Hypothalamus (tissue), 51 donors: ENCODE measurements at regions not wholly inside any gene's neighbourhood (a gene's known extent, or its start where the extent isn't known, plus 50 kb on each side); places are given as distances from the start of the nearest gene placed in this dataset.
"Not testable (repeated sequence)": the region's sequence is repeated elsewhere in the genome, so short reads cannot be mapped to it uniquely, and the experiment has no call there.

Experiments used
- DNase-seq, 51 donors: peaks; one replicate each; lab custom pipeline; 2025; lab: John Stamatoyannopoulos, UW

DNA sequence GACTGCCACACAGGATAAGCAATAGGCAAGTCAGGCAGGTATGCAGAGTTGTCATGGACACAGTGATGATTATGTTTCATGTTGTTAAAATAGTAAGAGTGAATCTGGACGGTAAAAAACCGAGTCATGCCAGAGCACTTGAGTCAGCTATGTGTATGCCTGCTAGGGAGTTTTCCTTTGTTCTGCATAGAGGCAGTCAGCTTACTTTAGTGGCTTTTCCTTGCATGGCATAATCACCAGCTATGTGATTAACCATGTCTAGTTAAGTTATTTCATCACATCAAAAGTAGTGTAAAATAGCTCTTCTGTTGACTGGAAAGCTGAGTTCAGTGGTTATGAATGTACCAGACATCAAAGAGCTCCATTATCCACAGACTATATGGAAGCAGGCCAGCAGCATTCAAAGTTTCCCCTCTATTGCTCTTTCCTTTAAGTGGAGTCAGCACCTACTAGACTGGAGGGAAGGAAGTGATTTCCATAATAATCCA lies 989.8 kb downstream of the TLE1 start:
- no peak for DNase-seq

DNA sequence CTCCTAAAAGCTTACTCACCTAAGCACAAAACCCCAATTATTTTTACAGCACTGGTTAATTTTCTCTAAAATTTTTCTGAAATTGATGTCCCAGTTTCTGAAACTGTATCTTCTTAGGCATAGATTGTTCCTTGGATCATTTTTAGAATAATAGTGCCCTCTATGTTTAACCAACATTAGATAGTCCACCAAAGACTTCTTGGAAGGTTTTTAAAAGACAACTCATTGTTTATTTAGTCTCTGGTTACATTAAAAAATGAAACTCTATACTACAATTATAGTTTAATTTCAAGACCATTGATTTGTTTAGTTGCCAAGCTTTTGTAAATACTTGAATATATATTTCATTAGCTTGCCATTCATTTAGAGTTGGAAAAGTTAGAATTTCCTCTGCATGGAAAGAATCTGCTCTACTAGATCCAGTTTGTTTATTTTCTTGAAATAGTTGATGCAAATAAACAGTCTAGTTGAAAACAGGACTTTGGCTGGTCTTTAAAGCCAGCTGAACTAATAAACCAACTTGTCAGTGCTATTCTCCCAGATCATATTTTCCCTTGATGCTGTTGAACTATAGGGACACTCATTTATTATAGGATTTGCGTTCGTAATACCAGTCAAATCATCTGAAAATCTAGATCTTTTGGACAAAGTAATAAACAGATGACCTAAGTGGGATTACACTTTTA lies 990.5 kb downstream of the TLE1 start:
- no peak for DNase-seq

DNA sequence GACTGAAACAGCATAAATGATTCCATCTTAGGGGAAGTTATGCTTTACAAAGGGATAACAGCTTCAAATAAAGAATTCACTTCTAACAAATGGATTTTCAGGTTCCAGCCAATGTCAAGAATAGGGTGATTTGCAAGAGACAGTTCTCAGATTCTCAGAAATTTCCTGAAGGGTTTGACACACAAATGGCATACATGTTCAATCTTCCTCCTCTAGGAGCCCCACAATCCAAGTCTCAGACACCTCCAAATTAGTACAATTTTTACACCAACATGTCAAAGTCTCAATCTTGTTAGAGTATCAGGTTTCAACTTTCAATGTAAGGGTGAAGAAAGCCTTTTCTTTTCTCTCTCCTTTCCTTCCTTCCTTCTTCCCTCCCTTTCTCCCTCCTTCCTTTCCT lies 996.6 kb downstream of the TLE1 start:
- no peak for DNase-seq

DNA sequence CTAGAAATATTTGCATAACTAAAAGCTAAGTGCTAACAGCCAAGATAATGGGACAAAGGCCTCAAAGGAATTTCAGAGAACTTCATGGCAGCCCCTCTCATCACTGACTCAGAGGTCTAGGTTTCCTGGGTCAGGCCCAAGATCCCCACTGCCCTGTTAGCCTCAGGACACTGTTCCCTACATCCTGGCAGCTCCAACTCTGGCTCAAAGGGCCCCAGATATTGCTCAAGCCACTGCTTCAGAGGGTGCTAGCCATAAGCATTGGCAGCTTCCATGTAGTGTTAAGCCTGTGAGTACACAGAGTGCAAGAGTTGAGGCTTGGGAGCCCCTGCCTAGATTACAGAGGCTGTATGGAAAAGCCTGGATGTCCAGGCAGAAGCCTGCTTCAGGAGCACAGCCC lies 998.1 kb downstream of the TLE1 start:
- no peak for DNase-seq

DNA sequence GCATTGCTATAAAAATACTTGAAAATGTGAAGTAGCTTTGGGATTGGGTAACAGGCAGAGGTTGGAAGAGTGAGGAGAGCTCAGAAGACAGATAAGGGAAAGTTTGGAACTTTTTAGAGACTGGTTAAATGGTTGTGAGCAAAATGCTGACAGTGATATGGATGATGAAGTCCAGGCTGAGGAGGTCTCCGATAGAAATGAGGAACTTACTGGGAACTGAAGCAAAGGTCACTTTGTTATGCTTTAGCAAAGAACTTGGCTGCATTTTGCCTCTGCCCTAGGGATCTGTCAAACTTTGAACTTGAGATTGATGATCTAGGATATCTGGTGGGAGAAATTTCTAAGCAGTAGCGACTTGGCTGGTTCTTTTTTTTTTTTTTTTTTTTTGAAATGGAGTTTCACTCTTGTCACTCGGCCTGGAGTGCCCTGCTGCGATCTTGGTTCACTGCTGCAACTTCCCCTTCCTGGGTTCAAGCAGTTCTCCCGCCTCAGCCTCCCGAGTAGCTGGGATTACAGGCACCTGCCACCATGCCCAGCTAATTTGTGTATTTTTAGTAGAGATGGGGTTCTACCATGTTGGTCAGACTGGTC lies 998.9 kb downstream of the TLE1 start:
- no peak for DNase-seq

DNA sequence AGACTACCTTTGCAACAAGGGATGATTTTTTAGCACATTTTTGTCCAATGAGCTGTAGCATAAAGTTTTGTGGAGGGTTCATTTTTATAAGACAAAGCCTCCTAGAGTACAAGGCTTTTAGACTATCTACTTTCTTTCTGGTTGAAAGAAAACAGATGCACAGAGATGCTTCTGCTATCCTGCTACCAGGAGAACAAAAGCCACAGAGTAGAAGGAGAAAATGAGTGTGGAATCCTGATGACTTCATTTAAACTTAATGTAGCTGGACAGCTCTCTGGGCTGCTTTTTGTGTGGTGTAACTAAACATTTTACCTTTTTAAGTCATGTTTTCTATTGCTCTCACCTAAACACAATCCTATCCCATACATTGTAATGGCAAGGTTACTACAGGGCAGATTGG lies 1009.4 kb downstream of the TLE1 start:
- no peak for DNase-seq

DNA sequence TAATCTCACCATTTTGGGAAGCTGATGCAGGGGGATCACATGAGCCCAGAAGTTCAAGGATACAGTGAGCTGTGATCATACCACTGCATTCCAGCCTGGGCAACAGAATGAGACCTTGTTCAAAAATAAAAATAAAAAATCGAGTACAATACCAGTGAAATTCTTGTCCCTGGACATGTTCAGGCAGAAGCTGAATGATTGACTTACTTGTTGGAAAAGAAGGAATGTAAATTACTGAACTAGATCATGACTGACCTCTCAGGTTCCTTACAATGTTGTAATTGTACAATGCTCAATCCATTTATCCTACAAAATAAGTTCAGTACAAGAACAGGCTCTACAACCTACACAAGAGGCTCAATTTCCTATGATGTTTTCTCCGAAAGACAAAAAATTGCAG lies 1010.4 kb downstream of the TLE1 start:
- no peak for DNase-seq

DNA sequence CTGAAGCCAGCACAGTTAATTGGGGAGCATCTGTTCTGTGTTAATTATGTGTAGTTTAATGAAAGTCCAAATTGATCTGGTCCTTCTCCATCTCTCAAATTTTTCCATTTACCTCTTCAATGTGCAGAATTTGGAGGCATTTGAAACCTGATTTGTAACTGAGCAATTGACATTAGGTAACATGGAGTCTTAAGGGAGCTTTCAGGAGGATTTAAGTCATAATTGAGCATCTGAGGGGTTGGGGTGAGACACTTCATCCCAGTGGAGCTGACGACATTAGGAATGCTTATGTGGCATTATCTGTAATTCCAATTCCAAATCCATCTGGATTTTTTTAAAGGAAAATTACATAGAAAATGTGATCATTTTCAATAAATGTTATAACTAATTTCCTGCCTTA lies 1015.9 kb downstream of the TLE1 start:
- no peak for DNase-seq

DNA sequence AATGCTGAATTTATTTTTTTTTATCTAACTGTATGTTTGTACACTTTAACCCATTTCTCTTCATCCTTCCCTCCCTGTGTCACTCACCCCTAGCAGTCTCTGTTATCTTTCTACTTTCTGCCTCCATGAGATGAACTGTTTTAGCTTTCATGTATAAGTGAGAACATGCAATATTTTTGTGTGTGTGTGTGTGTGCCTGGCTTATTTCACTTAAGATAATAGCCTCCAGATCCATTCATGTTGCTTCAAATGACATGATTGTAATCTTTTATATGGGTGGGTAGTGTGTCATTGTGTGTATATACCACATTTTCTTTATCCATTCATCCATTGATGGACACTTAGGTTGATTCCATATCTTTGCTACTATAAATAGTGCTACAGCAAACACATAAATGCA lies 1023.9 kb downstream of the TLE1 start:
- no peak for DNase-seq

DNA sequence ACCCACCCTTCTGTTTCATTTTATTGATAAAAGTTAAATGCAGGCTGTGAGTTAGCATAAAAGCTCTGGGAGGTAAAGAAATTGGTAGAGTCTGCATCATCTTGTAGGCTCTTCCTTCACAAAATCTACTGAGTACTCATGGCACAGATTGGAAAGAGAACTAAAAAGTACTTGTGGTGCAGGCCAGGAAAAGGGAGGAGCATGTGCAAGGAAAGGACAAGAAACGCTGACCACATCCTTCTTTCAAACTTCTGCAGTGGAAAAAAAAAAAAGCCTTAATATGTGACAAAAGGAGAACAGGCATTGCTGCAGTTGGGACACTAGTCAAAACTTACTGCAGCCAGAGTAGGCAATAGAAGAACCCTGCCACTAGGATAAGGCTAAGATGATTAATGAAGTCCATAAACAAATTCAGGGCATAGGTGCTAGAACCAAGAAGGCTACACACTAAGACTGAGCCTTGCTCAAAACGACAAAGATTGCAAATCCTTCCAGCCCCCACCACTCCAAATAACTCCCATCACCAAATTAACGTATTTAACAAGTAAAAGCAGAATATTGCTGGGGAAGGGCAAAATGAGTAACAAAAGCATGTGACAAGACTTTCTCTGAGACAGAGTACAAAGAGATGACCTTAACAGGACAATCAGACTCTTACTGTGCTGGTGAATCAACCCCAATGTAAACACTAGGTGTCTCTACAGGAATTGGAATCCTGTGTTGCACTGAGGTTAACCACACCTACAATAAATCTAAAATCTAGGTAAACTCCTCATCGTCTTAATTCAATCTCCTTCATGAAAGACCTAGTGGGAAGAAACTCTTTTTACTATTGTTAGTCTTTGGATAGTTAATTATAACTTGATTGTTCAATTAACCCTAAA lies 1024.8 kb downstream of the TLE1 start:
- DNase-seq = no peak

DNA sequence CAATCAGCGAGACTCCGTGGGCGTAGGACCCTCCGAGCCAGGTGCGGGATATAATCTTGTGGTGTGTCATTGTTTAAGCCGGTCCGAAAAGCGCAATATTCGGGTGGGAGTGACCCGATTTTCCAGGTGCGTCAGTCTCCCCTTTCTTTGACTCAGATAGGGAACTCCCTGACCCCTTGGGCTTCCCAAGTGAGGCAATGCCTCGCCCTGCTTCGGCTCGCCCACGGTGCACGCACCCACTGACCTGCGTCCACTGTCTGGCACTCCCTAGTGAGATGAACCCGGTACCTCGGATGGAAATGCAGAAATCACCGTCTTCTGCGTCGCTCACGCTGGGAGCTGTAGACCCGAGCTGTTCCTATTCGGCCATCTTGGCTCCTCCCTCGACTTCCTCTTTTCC lies 1029.6 kb downstream of the TLE1 start:
- not testable (repeated sequence) for DNase-seq

DNA sequence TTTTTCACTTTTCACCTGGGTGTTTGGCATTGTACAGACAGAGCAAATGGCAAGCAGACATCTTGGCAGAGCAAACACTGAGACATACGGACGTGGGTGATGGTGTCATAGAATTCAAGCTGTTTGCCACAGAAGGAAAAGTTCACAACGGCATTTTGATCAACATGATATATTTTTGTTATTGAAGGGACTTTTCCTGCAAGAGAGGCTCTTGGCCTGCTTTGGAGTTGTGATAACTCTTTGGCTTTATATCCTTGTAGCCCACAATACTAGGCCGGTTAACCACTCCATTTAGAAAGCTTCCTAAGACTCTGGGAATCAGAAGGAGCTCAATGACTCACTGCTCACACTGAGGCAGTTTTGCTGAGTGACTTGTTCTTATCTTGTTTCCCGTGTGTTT lies 1038.3 kb downstream of the TLE1 start:
- no peak for DNase-seq

DNA sequence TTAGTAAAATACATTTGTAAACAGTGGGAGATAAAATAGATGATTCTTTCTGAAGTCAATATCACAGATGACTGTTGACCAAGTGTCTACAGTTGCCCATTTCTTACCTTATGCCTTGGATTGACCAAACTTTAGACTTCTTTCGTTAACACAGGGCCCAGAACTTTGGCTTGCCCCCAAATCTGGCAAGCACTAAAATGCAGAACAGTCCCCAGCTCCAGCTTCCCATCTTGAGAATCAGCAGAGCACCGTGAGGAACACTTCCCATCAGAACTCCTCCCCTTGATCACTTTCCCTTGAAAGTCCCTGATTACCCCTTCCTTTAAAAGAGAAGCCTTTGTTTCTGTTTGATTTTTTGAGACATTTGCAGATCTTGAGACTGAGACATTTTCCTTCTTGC lies 1039.9 kb downstream of the TLE1 start:
- no peak for DNase-seq

DNA sequence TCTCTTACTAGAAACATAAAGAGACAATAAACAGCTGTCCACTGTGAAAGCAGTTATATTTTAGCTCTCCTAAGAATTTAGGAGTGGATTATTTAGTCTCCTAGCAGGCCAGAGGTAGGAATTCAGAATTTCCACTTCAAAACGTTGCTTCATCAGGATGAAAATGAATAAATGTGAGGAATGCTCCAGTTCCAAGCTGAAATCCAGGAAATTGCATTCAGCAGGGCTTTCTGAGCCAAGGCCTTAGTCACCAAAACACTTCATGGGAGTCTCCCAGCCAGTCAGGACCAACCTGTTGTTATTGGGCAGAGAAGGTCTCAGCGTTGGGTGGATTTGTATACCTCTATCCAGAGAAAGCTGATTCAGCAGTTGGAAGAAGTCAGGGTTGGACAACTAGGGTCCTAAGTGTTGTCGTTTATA lies 1040.3 kb downstream of the TLE1 start:
- DNase-seq = peak in 2 of 51 donors; percentile 0 to 19

DNA sequence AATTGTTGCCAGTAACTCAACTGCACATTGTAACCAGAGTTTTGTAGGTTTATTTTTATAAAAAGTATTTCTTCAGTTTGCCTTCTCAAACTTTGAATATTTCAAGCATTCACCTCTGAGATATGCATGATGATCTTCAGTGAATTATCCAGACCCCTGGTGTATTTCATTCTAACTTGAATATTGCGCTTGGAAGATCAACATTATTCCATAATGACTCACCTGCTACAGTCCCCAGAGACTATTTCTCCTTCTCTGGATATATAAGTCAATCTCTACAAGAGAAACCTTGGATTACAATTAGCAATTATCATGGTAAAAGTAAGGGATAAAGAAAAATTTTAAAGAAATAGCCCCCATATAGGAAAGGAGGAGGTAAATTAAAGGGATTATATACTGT lies 1041.0 kb downstream of the TLE1 start:
- no peak for DNase-seq

DNA sequence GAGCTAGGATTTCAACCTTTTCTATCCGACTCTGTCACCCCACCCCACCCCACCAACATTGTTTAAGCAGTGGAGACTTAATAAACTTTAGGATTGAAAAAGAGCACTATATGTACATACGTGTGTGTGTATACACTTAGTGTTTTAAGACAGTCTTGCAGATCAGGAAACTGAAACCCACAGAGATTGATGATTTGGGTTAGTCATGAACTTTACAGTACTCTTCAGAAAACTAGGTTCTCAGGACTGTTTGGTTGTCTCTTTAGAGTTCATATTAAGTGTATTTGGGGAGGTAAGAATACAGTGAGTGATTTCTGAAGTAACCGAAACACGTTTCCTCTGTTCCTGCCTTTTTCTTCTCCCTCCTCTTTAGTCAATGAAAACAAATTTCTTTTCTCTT lies 1043.1 kb downstream of the TLE1 start:
- DNase-seq = no peak

DNA sequence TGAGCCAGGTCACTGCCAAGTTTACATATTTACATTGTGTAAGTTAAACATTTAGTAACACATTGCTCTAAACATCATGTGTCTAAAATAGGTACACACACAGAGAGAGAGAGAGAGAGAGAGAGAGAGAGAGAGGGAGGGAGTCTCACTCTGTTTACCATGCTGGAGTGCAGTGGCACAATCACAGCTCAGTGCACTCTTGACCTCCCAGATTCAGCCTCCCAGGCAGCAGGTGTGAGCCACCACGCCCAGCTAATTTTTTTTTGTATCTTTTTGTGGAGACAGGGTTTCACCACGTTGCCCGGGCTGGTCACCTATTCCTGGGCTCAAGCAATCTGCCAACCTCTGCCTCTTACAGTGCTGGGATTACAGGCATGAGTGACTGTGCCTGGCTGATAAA lies 1045.3 kb downstream of the TLE1 start:
- DNase-seq = no peak

DNA sequence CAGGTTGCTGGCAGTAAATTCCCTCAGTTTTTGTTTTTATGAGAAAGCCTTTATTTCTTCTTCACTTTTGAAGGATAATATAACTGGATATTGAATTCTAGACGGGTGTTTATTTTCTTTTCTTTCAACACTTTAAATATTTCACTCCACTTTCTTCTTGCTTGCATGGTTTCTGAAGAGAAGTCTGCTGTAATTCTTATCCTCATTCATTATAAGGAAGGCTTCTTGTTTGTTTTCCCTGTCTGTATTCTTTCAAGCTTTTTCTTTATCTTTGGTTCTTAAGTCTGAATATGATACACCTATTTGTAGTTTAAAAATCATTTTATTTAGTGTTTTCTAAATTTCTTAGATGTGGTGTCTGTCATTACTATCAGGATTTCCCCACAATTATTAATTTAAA lies 1054.3 kb downstream of the TLE1 start:
- no peak for DNase-seq

DNA sequence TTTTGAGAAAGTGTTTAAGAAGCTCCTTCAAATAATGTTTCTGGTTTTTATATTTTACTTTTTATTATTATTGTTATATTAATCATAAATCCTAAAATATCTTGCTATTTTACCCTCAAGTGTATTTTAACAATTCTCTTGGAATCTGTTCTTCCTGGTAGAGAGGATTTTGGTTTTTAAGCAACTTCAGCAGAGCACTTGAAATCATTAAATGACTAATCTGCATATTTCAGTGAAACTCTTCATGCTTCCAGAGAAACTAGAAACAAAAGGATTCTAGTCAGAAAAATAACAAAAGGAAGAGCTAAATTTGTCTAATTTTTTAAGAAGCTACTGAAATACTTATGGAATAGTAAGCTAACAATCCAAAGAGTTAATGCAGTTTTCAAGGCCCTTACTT lies 1057.3 kb downstream of the TLE1 start:
- DNase-seq = no peak

DNA sequence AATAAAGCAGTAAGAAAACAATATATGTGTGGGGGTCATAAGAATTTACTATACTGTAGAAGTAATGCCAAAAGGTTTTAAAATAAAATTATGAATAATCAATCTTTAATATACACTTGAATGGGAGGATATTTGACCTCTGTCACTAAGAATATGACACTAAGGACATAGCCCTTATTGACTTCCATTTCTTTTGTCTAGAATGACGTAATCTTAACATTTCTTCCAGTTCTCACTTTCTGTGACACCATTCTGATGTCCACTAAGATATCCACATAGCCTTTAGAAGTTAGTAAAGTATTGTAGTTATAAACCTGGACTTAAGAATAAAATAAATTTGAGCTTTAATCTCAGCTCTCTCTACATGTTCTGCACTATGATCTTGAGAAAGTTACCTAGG lies 1050.7 kb downstream of the TLE4 start:
- DNase-seq = no peak

DNA sequence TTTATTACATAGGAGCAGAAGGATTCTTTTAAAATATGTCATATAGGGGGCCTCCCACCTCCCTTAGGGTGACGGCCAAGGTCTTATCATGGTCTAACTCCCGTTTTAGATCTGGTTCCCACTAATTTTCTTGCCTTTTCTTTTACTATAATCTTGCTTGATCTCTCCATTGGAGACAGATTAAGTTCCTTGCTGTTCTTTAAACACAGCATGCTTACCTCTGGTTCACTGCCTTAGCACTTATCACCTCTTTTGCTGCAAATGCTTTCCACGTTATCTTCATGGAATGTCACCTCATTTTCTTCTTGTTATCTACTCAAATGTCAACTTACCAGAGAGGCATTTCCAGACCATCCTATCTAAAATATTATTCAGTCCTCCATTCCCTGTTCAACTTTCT lies 1047.6 kb downstream of the TLE4 start:
- no peak for DNase-seq

DNA sequence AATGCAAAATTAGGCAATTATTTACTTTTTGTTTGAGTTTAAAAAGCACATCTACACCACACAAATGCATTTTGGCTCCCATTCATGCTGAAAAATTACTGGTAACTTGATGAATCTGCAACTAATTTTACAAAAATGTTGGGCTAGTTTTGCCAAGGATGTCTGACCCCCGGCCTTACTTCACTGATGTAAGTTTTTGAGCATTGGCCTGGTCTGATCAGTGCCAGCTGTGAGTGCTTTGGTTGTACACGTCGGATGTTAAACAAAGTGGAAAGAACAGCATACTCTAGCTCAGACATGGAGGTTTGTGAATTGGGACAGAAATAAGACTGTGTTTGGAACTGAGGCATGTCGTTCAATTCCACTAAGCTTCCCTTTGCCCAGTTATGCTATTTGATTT lies 1044.2 kb downstream of the TLE4 start:
- DNase-seq = no peak
